NCI-H187 (cell line): ENCODE measurements at regions not wholly inside any gene's neighbourhood (a gene's known extent, or its start where the extent isn't known, plus 50 kb on each side); places are given as distances from the start of the nearest gene placed in this dataset.
A peak's percentile ranks its signal among the peaks of the same experiment; 100 is the strongest.
"Not testable (repeated sequence)": the region's sequence is repeated elsewhere in the genome, so short reads cannot be mapped to it uniquely, and the experiment has no call there.

Source experiments
- DNase-seq, 2 experiments: peaks; one replicate each; lab custom pipeline; 2025; lab: John Stamatoyannopoulos, UW

- DNase-seq = no peak
Measured at GRCh38 chr3:132084982-132085381, 50.2 kb upstream of the CPNE4 start.

- no peak for DNase-seq
Measured at GRCh38 chr3:132087356-132087755, 52.5 kb upstream of the CPNE4 start.

- no peak for DNase-seq
Measured at GRCh38 chr3:132088291-132088690, 53.5 kb upstream of the CPNE4 start.

GRCh38 chr3:132090921-132091320 is 56.1 kb upstream of the CPNE4 start:
- no peak for DNase-seq

GRCh38 chr3:132116601-132117000 is 81.8 kb upstream of the CPNE4 start:
- DNase-seq = no peak

GRCh38 chr3:132117642-132118041 is 82.8 kb upstream of the CPNE4 start:
- no peak for DNase-seq

- no peak for DNase-seq
Measured at GRCh38 chr3:132119531-132119930, 84.7 kb upstream of the CPNE4 start.

- no peak for DNase-seq
Measured at GRCh38 chr3:132124096-132124495, 89.3 kb upstream of the CPNE4 start.

GRCh38 chr3:132124651-132125284 is 90.0 kb upstream of the CPNE4 start:
- DNase-seq = no peak

- DNase-seq = no peak
Measured at GRCh38 chr3:132134611-132135010, 99.8 kb upstream of the CPNE4 start.

- no peak for DNase-seq
Measured at GRCh38 chr3:132135628-132136333, 101.0 kb upstream of the CPNE4 start.

- DNase-seq = no peak
Measured at GRCh38 chr3:132136334-132136716, 101.5 kb upstream of the CPNE4 start.

- not testable (repeated sequence) for DNase-seq
Measured at GRCh38 chr3:132136902-132137301, 102.1 kb upstream of the CPNE4 start.

- DNase-seq = no peak
Measured at GRCh38 chr3:132145833-132146232, 111.0 kb upstream of the CPNE4 start.

GRCh38 chr3:132154619-132155018 is 119.8 kb upstream of the CPNE4 start:
- no peak for DNase-seq

- DNase-seq = no peak
Measured at GRCh38 chr3:132159145-132159544, 124.3 kb upstream of the CPNE4 start.

- DNase-seq = no peak
Measured at GRCh38 chr3:132160198-132160597, 125.4 kb upstream of the CPNE4 start.

- no peak for DNase-seq
Measured at GRCh38 chr3:132161608-132162007, 126.8 kb upstream of the CPNE4 start.

- no peak for DNase-seq
Measured at GRCh38 chr3:132164469-132165092, 129.8 kb upstream of the CPNE4 start.

GRCh38 chr3:132167870-132168269 is 133.1 kb upstream of the CPNE4 start:
- no peak for DNase-seq

GRCh38 chr3:132174500-132174899 is 139.7 kb upstream of the CPNE4 start:
- no peak for DNase-seq

- DNase-seq = peak in 1 of 2 experiments; percentile 10
Measured at GRCh38 chr3:132180337-132180791, 136.8 kb upstream of the ACP3 start.

GRCh38 chr3:132183811-132184210 is 133.4 kb upstream of the ACP3 start:
- DNase-seq = no peak
